SU-DHL-6 (cell line): ENCODE measurements at regions not wholly inside any gene's neighbourhood (a gene's known extent, or its start where the extent isn't known, plus 50 kb on each side); places are given as distances from the start of the nearest gene placed in this dataset.
"Not testable (repeated sequence)": the region's sequence is repeated elsewhere in the genome, so short reads cannot be mapped to it uniquely, and the experiment has no call there.

ENCODE experiments used
- H2AFZ ChIP-seq: fragments of 200-600 bp; sonication (generic); 2 replicates; pipeline ENCODE4 v1.6.1; 2014; ENCODE audit warnings: low read depth, mild to moderate bottlenecking, moderate library complexity, mixed read lengths, antibody characterized with exemption, low read length; ENCODE audit not compliant: severe bottlenecking
- H3F3A ChIP-seq: fragments of 200-600 bp; shearing (Covaris generic); 2 replicates; pipeline ENCODE4 v1.6.0; 2016; ENCODE audit warnings: antibody characterized with exemption, mild to moderate bottlenecking; ENCODE audit not compliant: insufficient read depth
- H3K27ac ChIP-seq: fragments of 200-600 bp; sonication (generic); 2 replicates; pipeline ENCODE4 v1.5.1; 2016; ENCODE audit warnings: low read depth, mild to moderate bottlenecking, low read length, moderate library complexity, mixed read lengths
- H3K27me3 ChIP-seq: fragments of 200-600 bp; sonication (generic), shearing (Covaris generic); 2 replicates; pipeline ENCODE4 v1.6.0; 2014; ENCODE audit warnings: mild to moderate bottlenecking, low read length
- H3K36me3 ChIP-seq: fragments of 200-600 bp; sonication (generic); 2 replicates; pipeline ENCODE4 v1.6.1; 2014; ENCODE audit warnings: mild to moderate bottlenecking, low read length, mixed read lengths
- H3K4me2 ChIP-seq: fragments of 300-600, 200-600 bp; shearing (Covaris generic), sonication (generic); 2 replicates; pipeline ENCODE4 v1.6.0; 2014; ENCODE audit warnings: low read length, low read depth, mild to moderate bottlenecking; ENCODE audit not compliant: poor library complexity, severe bottlenecking
- H3K4me3 ChIP-seq: fragments of 200-600 bp; sonication (generic); 2 replicates; pipeline ENCODE4 v1.5.1; 2014; ENCODE audit warnings: antibody characterized with exemption, low read length, mild to moderate bottlenecking, mixed read lengths; ENCODE audit not compliant: insufficient read depth, poor library complexity, severe bottlenecking
- H3K79me2 ChIP-seq: fragments of 200-600 bp; sonication (generic); 2 replicates; pipeline ENCODE4 v1.6.1; 2014; ENCODE audit warnings: mild to moderate bottlenecking, low read length, moderate library complexity; ENCODE audit not compliant: insufficient read depth
- H3K9ac ChIP-seq: fragments of 200-600 bp; sonication (generic); 2 replicates; pipeline ENCODE4 v1.7.0; 2014; ENCODE audit warnings: mild to moderate bottlenecking, low read length
- H3K9me2 ChIP-seq: fragments of 200-600 bp; sonication (generic); replicated peaks from 2 replicates; pipeline ENCODE4 v1.6.1; 2014; ENCODE audit warnings: low read length; ENCODE audit not compliant: insufficient read depth
- H3K9me3 ChIP-seq: fragments of 200-600 bp; sonication (generic); 2 replicates; pipeline ENCODE4 v1.6.1; 2014; ENCODE audit warnings: low read length, mixed read lengths; ENCODE audit not compliant: insufficient read depth
- H4K20me1 ChIP-seq: fragments of 200-600 bp; sonication (generic); 2 replicates; pipeline ENCODE4 v1.6.1; 2014; ENCODE audit warnings: low read depth, mild to moderate bottlenecking, antibody characterized with exemption, low read length, moderate library complexity, mixed read lengths
- EZH2phosphoT487 ChIP-seq: fragments of 200-600 bp; sonication (generic), shearing (Covaris generic); conservative IDR thresholded peaks from 2 replicates; pipeline ENCODE4 v1.6.1; 2018; ENCODE audit warnings: mild to moderate bottlenecking, antibody characterized with exemption, low read length, moderate library complexity, mixed read lengths
- TF ChIP-seq, protein P1 (sequence below): fragments of 200-600 bp; sonication (generic); IDR thresholded peaks from one replicate; pipeline ENCODE4 v1.5.1; 2017; ENCODE audit warnings: antibody characterized with exemption, mild to moderate bottlenecking, low read length, moderate library complexity; ENCODE audit not compliant: insufficient read depth, poor library complexity, severe bottlenecking

DNA sequence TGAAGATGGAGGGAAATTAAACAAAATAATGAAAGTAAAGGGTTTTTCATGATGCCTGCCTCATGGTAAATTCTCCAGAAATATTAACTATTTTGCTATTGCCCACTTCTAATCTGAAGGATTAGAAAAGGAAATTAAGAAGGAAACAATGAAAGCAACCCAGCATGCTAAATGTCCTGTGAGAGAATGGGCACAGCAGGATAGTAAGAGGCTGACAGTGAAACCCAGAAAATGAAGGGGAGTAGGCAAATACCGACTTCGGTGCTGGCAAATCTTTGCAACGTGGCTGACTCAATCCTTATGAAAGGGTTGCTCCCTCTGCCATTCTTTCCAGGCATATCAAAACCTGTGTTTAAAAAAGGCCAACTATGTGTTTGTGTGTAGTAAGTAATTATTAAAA is 147.5 kb upstream of the SYNPR start:
- no peaks in the 10 kb centered on the region for H3K79me2 ChIP-seq
- no peak overlapping the region for H3K4me2 ChIP-seq
- no peaks in the 10 kb centered on the region for H3K9me2 ChIP-seq
- H3K4me3 ChIP-seq, result no peak overlapping the region
- no peak for TF ChIP-seq EZH2phosphoT487
- TF ChIP-seq, protein P1, sequence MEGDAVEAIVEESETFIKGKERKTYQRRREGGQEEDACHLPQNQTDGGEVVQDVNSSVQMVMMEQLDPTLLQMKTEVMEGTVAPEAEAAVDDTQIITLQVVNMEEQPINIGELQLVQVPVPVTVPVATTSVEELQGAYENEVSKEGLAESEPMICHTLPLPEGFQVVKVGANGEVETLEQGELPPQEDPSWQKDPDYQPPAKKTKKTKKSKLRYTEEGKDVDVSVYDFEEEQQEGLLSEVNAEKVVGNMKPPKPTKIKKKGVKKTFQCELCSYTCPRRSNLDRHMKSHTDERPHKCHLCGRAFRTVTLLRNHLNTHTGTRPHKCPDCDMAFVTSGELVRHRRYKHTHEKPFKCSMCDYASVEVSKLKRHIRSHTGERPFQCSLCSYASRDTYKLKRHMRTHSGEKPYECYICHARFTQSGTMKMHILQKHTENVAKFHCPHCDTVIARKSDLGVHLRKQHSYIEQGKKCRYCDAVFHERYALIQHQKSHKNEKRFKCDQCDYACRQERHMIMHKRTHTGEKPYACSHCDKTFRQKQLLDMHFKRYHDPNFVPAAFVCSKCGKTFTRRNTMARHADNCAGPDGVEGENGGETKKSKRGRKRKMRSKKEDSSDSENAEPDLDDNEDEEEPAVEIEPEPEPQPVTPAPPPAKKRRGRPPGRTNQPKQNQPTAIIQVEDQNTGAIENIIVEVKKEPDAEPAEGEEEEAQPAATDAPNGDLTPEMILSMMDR, result no peak
- H3F3A ChIP-seq, result no peaks in the 10 kb centered on the region
- H3K27ac ChIP-seq, result no peak overlapping the region
- no peak overlapping the region for H3K9ac ChIP-seq
- no peaks in the 10 kb centered on the region for H3K36me3 ChIP-seq
- no peak overlapping the region for H2AFZ ChIP-seq
- no peaks in the 10 kb centered on the region for H3K27me3 ChIP-seq
- no peaks in the 10 kb centered on the region for H3K9me3 ChIP-seq
- H4K20me1 ChIP-seq, result no peaks in the 10 kb centered on the region

DNA sequence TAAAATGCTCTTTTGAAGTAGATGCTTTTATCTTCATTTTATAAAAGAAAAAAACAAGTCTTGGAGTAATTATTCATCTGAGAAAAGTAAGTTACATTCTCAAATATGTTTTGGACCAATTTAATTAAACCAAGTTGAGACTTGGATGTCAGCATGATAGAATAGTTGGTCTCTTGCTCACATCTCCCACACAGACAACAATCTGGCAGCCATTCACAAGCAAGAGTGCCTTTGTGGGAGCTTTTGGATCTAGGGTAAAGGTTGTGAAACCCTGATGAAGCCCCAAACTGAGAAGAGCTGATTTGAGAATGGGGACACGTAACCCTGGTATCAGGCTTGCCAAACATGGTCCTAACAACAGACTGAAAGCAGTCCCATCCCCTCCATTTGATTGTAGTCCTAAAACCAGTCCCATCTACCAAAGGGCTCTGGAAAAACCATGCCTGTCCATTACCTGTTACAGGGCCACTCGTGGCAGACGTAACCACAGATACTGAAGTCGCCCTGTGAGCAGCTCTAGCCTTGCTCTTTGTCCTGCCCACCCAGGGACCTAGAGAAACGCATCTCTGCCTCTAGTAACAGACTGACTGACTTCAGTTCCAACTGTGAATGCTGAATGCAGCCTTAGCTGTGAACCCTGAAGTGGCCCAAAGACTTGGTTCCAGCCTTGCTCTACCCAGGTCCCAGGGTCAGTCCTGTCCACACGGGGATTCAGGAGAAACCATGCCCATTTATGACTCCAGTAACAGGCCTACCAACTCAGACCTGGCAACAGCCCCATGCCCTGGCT is 145.5 kb upstream of the SYNPR start:
- Histone ChIP-seq H3K27ac (no peak overlapping the region), H3K4me2 (no peak overlapping the region), H4K20me1 (no peaks in the 10 kb centered on the region), H3K4me3 (no peak overlapping the region), H3K9me3 (no peaks in the 10 kb centered on the region), H3K27me3 (no peaks in the 10 kb centered on the region), H3K9ac (no peak overlapping the region), H3K9me2 (no peaks in the 10 kb centered on the region), H3F3A (no peaks in the 10 kb centered on the region), H2AFZ (no peak overlapping the region), H3K79me2 (no peaks in the 10 kb centered on the region), H3K36me3 (no peaks in the 10 kb centered on the region)
- no peak for TF ChIP-seq EZH2phosphoT487
- TF ChIP-seq, protein P1, result no peak

DNA sequence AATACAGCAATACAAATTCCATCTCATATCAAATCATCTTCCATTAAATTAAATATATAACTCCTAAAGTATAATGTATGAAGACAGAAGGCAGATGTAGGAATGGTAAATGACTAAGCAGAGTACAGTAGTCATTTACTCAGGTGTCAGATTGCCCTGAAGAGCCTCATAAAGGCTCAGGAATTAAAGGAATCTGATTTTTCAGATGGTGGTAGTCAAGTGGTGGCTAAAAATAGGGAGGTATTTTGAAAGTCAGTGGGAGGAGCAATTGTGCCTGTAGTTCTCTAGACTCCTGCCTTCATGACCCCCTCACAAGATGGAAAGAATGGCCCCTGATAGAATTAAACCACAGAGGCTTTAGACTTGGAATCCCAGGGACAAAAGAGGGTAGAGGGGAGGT is 142.7 kb upstream of the SYNPR start:
- Histone ChIP-seq H3K9ac (no peak overlapping the region), H2AFZ (no peak overlapping the region), H3K4me2 (no peak overlapping the region), H3K79me2 (no peaks in the 10 kb centered on the region), H3K9me2 (no peaks in the 10 kb centered on the region), H3K4me3 (no peak overlapping the region), H4K20me1 (no peaks in the 10 kb centered on the region), H3K27me3 (no peaks in the 10 kb centered on the region), H3K27ac (no peak overlapping the region), H3F3A (no peaks in the 10 kb centered on the region), H3K9me3 (no peaks in the 10 kb centered on the region), H3K36me3 (no peaks in the 10 kb centered on the region)
- no peak for TF ChIP-seq EZH2phosphoT487
- TF ChIP-seq, protein P1, result no peak

DNA sequence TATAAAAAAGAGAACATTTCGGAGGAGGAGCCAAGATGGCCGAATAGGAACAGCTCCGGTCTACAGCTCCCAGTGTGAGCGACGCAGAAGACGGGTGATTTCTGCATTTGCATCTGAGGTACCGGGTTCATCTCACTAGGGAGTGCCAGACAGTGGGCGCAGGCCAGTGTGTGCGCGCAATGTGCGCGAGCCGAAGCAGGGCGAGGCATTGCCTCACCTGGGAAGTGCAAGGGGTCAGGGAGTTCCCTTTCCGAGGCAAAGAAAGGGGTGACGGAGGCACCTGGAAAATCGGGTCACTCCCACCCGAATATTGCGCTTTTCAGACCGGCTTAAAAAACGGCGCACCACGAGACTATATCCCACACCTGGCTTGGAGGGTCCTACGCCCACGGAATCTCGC is 141.9 kb upstream of the SYNPR start:
- not testable (repeated sequence) for H3K4me2 ChIP-seq, H3K4me3 ChIP-seq, H3F3A ChIP-seq, H3K36me3 ChIP-seq, H3K9me3 ChIP-seq, H3K27me3 ChIP-seq, H2AFZ ChIP-seq, H3K79me2 ChIP-seq, H3K27ac ChIP-seq, H3K9me2 ChIP-seq, H3K9ac ChIP-seq, H4K20me1 ChIP-seq
